Keratinocyte (primary cell): ENCODE measurements at regions not wholly inside any gene's neighbourhood (a gene's known extent, or its start where the extent isn't known, plus 50 kb on each side); places are given as distances from the start of the nearest gene placed in this dataset.

ENCODE experiments used
- DNase-seq: peaks from one replicate; pipeline ENCODE4 v3.0.0-alpha.2; 2011; ENCODE audit warnings: low read depth, missing footprints, low spot score
- FAIRE-seq: peaks from 2 replicates; lab custom pipeline; 2011; peaks lifted over from hg19 to GRCh38; lab: Jason Lieb, UNC
- H2AFZ ChIP-seq: 2 replicates; pipeline ENCODE4 v1.6.0; 2012; ENCODE audit warnings: low read length, control low read depth, inconsistent platforms; ENCODE audit not compliant: control insufficient read depth
- H3K27ac ChIP-seq: 2 replicates; pipeline ENCODE4 v1.5.1; 2011; ENCODE audit warnings: low read length; ENCODE audit not compliant: control insufficient read depth, insufficient read depth
- H3K27me3 ChIP-seq: 3 replicates; pipeline ENCODE4 v1.6.0; 2011; ENCODE audit warnings: low read length; ENCODE audit not compliant: control insufficient read depth, insufficient read depth; ENCODE audit errors: extremely low read depth
- H3K36me3 ChIP-seq, 2 experiments: 2 replicates in 1 of 2; 3 replicates in 1 of 2; pipeline ENCODE4 v1.5.1; 2011; ENCODE audit warnings: low read length in 2 of 2, mild to moderate bottlenecking in 1 of 2; ENCODE audit not compliant: control insufficient read depth in 2 of 2, insufficient read depth in 2 of 2; ENCODE audit errors: extremely low read depth in 1 of 2
- H3K4me1 ChIP-seq: 3 replicates; pipeline ENCODE4 v1.5.1; 2011; ENCODE audit warnings: low read length; ENCODE audit not compliant: control insufficient read depth, insufficient read depth; ENCODE audit errors: extremely low read depth
- H3K4me2 ChIP-seq: 3 replicates; pipeline ENCODE4 v1.6.0; 2011; ENCODE audit warnings: low read depth, low read length; ENCODE audit not compliant: control insufficient read depth, insufficient read depth; ENCODE audit errors: extremely low read depth
- H3K4me3 ChIP-seq, 3 experiments: fragments of 200-600 bp in 1 of 3; sonication (generic) in 1 of 3; 2 replicates in 2 of 3; 3 replicates in 1 of 3; pipeline ENCODE4 v1.5.1; 2011 to 2016; ENCODE audit warnings: low read length in 3 of 3, mild to moderate bottlenecking in 3 of 3, control low read depth in 2 of 3, inconsistent platforms in 1 of 3, low read depth in 1 of 3, mixed read lengths in 1 of 3, mixed run types in 1 of 3, moderate library complexity in 1 of 3; ENCODE audit not compliant: control insufficient read depth in 2 of 3, insufficient read depth in 2 of 3; ENCODE audit errors: extremely low read depth in 1 of 3
- H3K79me2 ChIP-seq: 2 replicates; pipeline ENCODE4 v1.6.0; 2012; ENCODE audit warnings: low read length; ENCODE audit not compliant: control insufficient read depth, insufficient read depth
- H3K9ac ChIP-seq: 3 replicates; pipeline ENCODE4 v1.6.0; 2011; ENCODE audit warnings: low read length; ENCODE audit not compliant: control insufficient read depth, insufficient read depth; ENCODE audit errors: extremely low read depth
- H3K9me1 ChIP-seq: 3 replicates; pipeline ENCODE4 v1.6.0; 2011; ENCODE audit warnings: low read length; ENCODE audit not compliant: control insufficient read depth, insufficient read depth; ENCODE audit errors: extremely low read depth
- H3K9me3 ChIP-seq: 2 replicates; pipeline ENCODE4 v1.5.1; 2012; ENCODE audit warnings: low read depth, low read length; ENCODE audit not compliant: control insufficient read depth
- H4K20me1 ChIP-seq: 3 replicates; pipeline ENCODE4 v1.6.0; 2011; ENCODE audit warnings: low read length; ENCODE audit not compliant: control insufficient read depth, insufficient read depth; ENCODE audit errors: extremely low read depth
- CTCF ChIP-seq, 3 experiments: IDR thresholded peaks in 1 of 3; conservative IDR thresholded peaks in 1 of 3; optimal IDR thresholded peaks in 1 of 3; 2 replicates in 2 of 3; 3 replicates in 1 of 3; pipeline versions ENCODE3 to v1.5.1; 2011; ENCODE audit warnings: low read length in 3 of 3, mild to moderate bottlenecking in 3 of 3, moderate library complexity in 2 of 3, control low read depth in 1 of 3, inconsistent platforms in 1 of 3; ENCODE audit not compliant: insufficient read depth in 2 of 3; ENCODE audit errors: extremely low read depth in 1 of 3
- EZH2 ChIP-seq: IDR thresholded peaks from one replicate; pipeline ENCODE4 v1.6.1; 2012; ENCODE audit warnings: inconsistent platforms, mild to moderate bottlenecking, low read length, moderate library complexity
- dilution Hi-C: fragments of 300-500 bp; cut with MboI; formaldehyde crosslinking; loops from one replicate; pipeline ENCODE4 v1.7.0; 2020; ENCODE audit warnings: low sequenced_read_pairs; ENCODE audit not compliant: extremely low pct_ligation_motif_present

DNA sequence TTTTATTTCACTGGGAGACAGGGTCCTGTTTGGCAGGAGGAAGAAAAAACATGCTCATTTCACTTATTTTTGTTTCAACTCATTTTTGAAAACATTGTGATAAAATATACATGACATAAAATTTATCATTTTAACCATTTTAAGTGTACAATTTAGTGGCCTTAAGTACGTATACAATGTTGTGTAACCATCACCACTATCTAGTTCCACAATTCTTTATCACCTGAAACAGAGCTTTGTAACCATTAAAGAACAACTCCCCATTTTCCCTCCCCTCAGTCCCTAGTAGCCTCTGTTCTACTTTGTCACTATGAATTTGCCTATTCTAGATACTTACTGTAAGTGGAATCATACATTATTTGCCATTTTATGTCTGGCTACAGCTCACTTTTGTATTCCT is 143.8 kb downstream of the GPAT3 start:
- FAIRE-seq (no peak), DNase-seq (no peak)
- no peak overlapping the region for H3K9ac ChIP-seq
- no peak overlapping the region for H2AFZ ChIP-seq
- no peak overlapping the region for H3K4me3 ChIP-seq
- no peak overlapping the region for H3K4me2 ChIP-seq
- H3K4me1 ChIP-seq = no peaks in the 10 kb centered on the region
- no peaks in the 10 kb centered on the region for H3K9me1 ChIP-seq
- no peak overlapping the region for H3K27ac ChIP-seq
- H3K9me3 ChIP-seq = no peaks in the 10 kb centered on the region
- TF ChIP-seq CTCF (optimal IDR thresholded peaks at IDR 0.05 in 1 of 3, IDR thresholded peaks at IDR 0.05 in 1 of 3, conservative IDR thresholded peaks at IDR 0.05 in 1 of 3; ENCODE audit: extremely low read depth in 1 of 3, insufficient read depth in 2 of 3, low read length in 3 of 3) (no peak), EZH2 (no peak)
- no peaks in the 10 kb centered on the region for H4K20me1 ChIP-seq
- no peaks in the 10 kb centered on the region for H3K36me3 ChIP-seq
- H3K79me2 ChIP-seq = no peaks in the 10 kb centered on the region
- dilution Hi-C loops = no loop called here
- peaks cover 4% of the 10 kb centered on the region for H3K27me3 ChIP-seq

- Histone ChIP-seq H3K4me3 (no peak overlapping the region), H3K79me2 (no peaks in the 10 kb centered on the region), H3K27ac (no peak overlapping the region), H3K36me3 (no peaks in the 10 kb centered on the region), H3K9me1 (no peaks in the 10 kb centered on the region), H3K27me3 (peaks cover 4% of the 10 kb centered on the region), H3K9ac (no peak overlapping the region), H3K4me1 (no peaks in the 10 kb centered on the region), H3K9me3 (no peaks in the 10 kb centered on the region), H2AFZ (no peak overlapping the region), H4K20me1 (no peaks in the 10 kb centered on the region), H3K4me2 (no peak overlapping the region)
- no peak for TF ChIP-seq EZH2
- no peak for TF ChIP-seq CTCF (optimal IDR thresholded peaks at IDR 0.05 in 1 of 3, IDR thresholded peaks at IDR 0.05 in 1 of 3, conservative IDR thresholded peaks at IDR 0.05 in 1 of 3; ENCODE audit: extremely low read depth in 1 of 3, insufficient read depth in 2 of 3, low read length in 3 of 3)
- dilution Hi-C loops = no loop called here
- FAIRE-seq = no peak
- DNase-seq = no peak
Observed at GRCh38 chr4:83679254-83679653, 143.3 kb downstream of the GPAT3 start.
